ENCODE measurements at regions not wholly inside any gene's neighbourhood (a gene's known extent, or its start where the extent isn't known, plus 50 kb on each side); places are given as distances from the start of the nearest gene placed in this dataset.

DNA sequence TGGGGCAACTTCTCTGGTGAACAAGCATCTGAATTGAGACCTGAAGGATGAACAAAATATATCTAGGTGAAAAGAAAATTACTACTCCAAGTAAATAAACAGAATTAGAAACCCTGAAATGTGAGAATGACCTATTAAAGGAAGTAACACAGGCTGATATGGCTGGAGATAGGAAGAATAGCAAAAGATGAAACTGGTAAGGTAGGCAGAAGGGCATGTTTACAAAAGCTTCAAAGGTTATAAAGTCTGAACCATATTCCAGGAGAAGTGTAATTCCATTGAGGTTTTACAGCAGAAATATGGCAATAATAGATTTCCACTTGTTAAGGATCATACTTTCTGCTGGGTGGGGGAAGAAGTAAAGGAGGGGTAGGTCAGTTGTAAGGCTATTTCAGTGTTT lies 452.0 kb downstream of the GBA3 start:
- no peak overlapping the region for H3K4me2 ChIP-seq (ENCODE audit: low read depth, low read length)
- no peak overlapping the region for H3K4ac ChIP-seq (ENCODE audit: low read depth, low read length)
- no peaks in the 10 kb centered on the region for H3K36me3 ChIP-seq (ENCODE audit: control insufficient read depth, insufficient read depth, low read length)
- no peak overlapping the region for H3K9ac ChIP-seq (ENCODE audit: low read depth, low read length)
- no peak overlapping the region for H4K5ac ChIP-seq (ENCODE audit: low read depth, low read length)
- H4K8ac ChIP-seq (ENCODE audit: low read depth in 2 of 2, low read length in 2 of 2), result no peak overlapping the region
- H4K20me1 ChIP-seq (ENCODE audit: insufficient read depth, low read length), result no peaks in the 10 kb centered on the region
- ChIA-PET POLR2A (ENCODE audit: unreplicated experiment) (no interaction called here), CTCF (no interaction called here)
- no peak overlapping the region for H2BK15ac ChIP-seq (ENCODE audit: low read depth, low read length)
- no peak overlapping the region for H3K56ac ChIP-seq (ENCODE audit: extremely low read depth, insufficient read depth, low read length)
- H3K9me3 ChIP-seq (ENCODE audit: control insufficient read depth, insufficient read depth, low read length), result no peaks in the 10 kb centered on the region
- dilution Hi-C loops (cut with HindIII; ENCODE audit: low sequenced_read_pairs, unreplicated experiment), result no loop called here
- BruUV-seq (replicated peaks), result no TSS peak
- no peak for ATAC-seq (ENCODE audit: low read depth)
- no peaks in the 10 kb centered on the region for H3K27me3 ChIP-seq (ENCODE audit: control insufficient read depth, insufficient read depth, low read length)
- intact Hi-C loops (cut with micrococcal nuclease), result no loop called here
- H3K9me1 ChIP-seq (ENCODE audit: insufficient read depth, low read length), result no peaks in the 10 kb centered on the region
- no peak overlapping the region for H3K27ac ChIP-seq (ENCODE audit: insufficient read depth, low read length)
- no peak overlapping the region for H3K18ac ChIP-seq (ENCODE audit: low read depth, low read length)
- no peak overlapping the region for H2AFZ ChIP-seq (replicated peaks; ENCODE audit: low read length, poor library complexity)
- no peak overlapping the region for H2AK5ac ChIP-seq (ENCODE audit: low read depth, low read length)
- no peak overlapping the region for H3K4me3 ChIP-seq (ENCODE audit: insufficient read depth, low read depth, low read length)
- H3K79me1 ChIP-seq (ENCODE audit: low read depth in 1 of 2, low read length in 2 of 2), result no peaks in the 10 kb centered on the region
- DNase-seq, result no peak
- H4K91ac ChIP-seq (ENCODE audit: insufficient read depth, low read depth, low read length), result no peak overlapping the region
- no peak overlapping the region for H2AK9ac ChIP-seq (replicated peaks; ENCODE audit: low read depth, low read length, poor library complexity)
- in situ Hi-C loops (cut with MboI; ENCODE audit: low sequenced_read_pairs), result loop anchor here (25.0 kb wide), 1 partner anchor 1293 kb away; no protein-coding TSS in a partner anchor
- no peaks in the 10 kb centered on the region for H3K4me1 ChIP-seq (ENCODE audit: control insufficient read depth, insufficient read depth, low read length)
- TF ChIP-seq MXI1 (IDR thresholded peaks at IDR 0.05; ENCODE audit: borderline replicate concordance, low read depth, low read length), result no peak
- TF ChIP-seq CHD1 (IDR thresholded peaks at IDR 0.05; ENCODE audit: low read depth, low read length), result no peak
- TF ChIP-seq POLR2A (IDR thresholded peaks at IDR 0.05; ENCODE audit: low read depth, low read length), result no peak
- TF ChIP-seq RCOR1 (IDR thresholded peaks at IDR 0.05; ENCODE audit: insufficient replicate concordance, low read length), result no peak
- no peak for TF ChIP-seq RFX5 (IDR thresholded peaks at IDR 0.05; ENCODE audit: low read depth, low read length)
- TF ChIP-seq SMC3 (IDR thresholded peaks at IDR 0.05; ENCODE audit: low read depth, low read length), result no peak
- no peak for TF ChIP-seq RAD21 (IDR thresholded peaks at IDR 0.05; ENCODE audit: low read length)
- no peak for TF ChIP-seq FOS (IDR thresholded peaks at IDR 0.05; ENCODE audit: low read depth, low read length)
- no peak overlapping the region for H2BK5ac ChIP-seq (ENCODE audit: low read depth, low read length, poor library complexity, severe bottlenecking)
- H2BK20ac ChIP-seq (ENCODE audit: low read depth, low read length), result no peak overlapping the region
- no peak overlapping the region for H3K14ac ChIP-seq (replicated peaks; ENCODE audit: low read depth, low read length)
- no peak overlapping the region for H3K23ac ChIP-seq (ENCODE audit: low read depth, low read length)
- H2BK120ac ChIP-seq (ENCODE audit: low read depth, low read length), result no peak overlapping the region
